RWPE2 (cell line): ENCODE measurements at regions not wholly inside any gene's neighbourhood (a gene's known extent, or its start where the extent isn't known, plus 50 kb on each side); places are given as distances from the start of the nearest gene placed in this dataset.

Experiments
- ATAC-seq: fragments of 200-7000 bp; cut with Tn5 transposase; 3 replicates; pipeline ENCODE4 v1.9.1; 2021; ENCODE audit warnings: low read depth
- DNase-seq: peaks from one replicate; pipeline ENCODE4 v3.0.0-alpha.2; 2020; ENCODE audit warnings: low spot score
- H3K27ac ChIP-seq: fragments of 450-650 bp; 2 replicates; pipeline ENCODE4 v1.5.1; 2017; ENCODE audit warnings: mild to moderate bottlenecking; ENCODE audit not compliant: poor library complexity, severe bottlenecking
- H3K27me3 ChIP-seq: fragments of 250-450 bp; sonication (Bioruptor Pico); 2 replicates; pipeline ENCODE4 v1.5.1; 2021; ENCODE audit warnings: mild to moderate bottlenecking, moderate library complexity; ENCODE audit not compliant: insufficient read depth, poor library complexity, severe bottlenecking
- H3K36me3 ChIP-seq: fragments of 250-450 bp; sonication (Bioruptor Pico); 2 replicates; pipeline ENCODE4 v1.5.1; 2020; ENCODE audit warnings: low read depth, mild to moderate bottlenecking, moderate library complexity
- H3K4me1 ChIP-seq: fragments of 250-450 bp; sonication (Bioruptor Pico); 2 replicates; pipeline ENCODE4 v1.5.1; 2021; ENCODE audit warnings: mild to moderate bottlenecking, moderate library complexity; ENCODE audit not compliant: insufficient read depth, poor library complexity, severe bottlenecking
- H3K4me3 ChIP-seq: fragments of 250-450 bp; sonication (Bioruptor Pico); 2 replicates; pipeline ENCODE4 v1.5.1; 2021; ENCODE audit warnings: mild to moderate bottlenecking, moderate library complexity; ENCODE audit not compliant: severe bottlenecking
- H3K9me3 ChIP-seq: fragments of 250-450 bp; sonication (Bioruptor Pico); 2 replicates; pipeline ENCODE4 v1.5.1; 2021; ENCODE audit warnings: mild to moderate bottlenecking, moderate library complexity; ENCODE audit not compliant: severe bottlenecking
- TF ChIP-seq, protein P1 (sequence below): fragments of 450-650 bp; IDR thresholded peaks from one replicate; pipeline ENCODE4 v1.5.1; 2017; ENCODE audit warnings: mild to moderate bottlenecking, moderate library complexity; ENCODE audit not compliant: poor library complexity, severe bottlenecking

DNA sequence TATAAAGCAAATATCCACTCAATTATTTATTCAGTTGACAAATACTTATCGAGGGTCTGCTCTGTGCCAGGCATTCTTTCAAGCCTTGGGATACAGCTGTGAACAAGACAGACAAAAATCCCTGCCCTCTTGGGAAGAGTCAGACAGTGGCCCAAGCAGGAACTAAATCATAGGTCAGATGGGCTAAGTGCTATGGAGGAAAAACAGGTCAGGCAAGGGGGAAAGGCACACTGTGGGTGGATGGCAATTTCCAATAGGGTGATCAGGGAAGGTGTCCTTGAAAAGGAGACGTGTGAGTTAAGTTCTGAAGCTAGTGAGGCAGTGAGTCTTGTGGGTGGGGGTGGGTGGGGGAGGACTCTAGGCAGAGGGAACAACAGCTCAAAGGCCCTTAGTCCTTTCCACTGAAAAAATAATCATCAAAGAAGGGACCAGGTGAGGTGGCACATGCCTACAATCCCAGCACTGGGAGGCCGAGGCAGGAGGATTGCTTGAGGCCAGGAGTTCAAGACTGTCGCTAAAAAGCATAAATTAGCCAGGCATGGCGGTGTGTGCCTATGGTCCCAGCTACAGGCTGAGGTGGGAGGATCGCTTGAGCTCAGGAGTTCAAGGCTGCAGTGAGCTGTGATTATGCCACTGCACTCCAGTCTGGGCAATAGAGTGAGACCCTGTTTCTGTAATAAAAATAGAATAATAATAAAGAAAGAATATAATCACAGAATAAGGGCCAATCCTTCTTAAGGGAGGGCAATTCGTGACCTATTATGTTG is 95.2 kb upstream of the CPEB4 start:
- Histone ChIP-seq H3K9me3 (no peaks in the 10 kb centered on the region), H3K27ac (no peak overlapping the region), H3K4me3 (no peak overlapping the region), H3K36me3 (no peaks in the 10 kb centered on the region), H3K4me1 (peaks cover 15% of the 10 kb centered on the region), H3K27me3 (no peaks in the 10 kb centered on the region)
- TF ChIP-seq, protein P1, sequence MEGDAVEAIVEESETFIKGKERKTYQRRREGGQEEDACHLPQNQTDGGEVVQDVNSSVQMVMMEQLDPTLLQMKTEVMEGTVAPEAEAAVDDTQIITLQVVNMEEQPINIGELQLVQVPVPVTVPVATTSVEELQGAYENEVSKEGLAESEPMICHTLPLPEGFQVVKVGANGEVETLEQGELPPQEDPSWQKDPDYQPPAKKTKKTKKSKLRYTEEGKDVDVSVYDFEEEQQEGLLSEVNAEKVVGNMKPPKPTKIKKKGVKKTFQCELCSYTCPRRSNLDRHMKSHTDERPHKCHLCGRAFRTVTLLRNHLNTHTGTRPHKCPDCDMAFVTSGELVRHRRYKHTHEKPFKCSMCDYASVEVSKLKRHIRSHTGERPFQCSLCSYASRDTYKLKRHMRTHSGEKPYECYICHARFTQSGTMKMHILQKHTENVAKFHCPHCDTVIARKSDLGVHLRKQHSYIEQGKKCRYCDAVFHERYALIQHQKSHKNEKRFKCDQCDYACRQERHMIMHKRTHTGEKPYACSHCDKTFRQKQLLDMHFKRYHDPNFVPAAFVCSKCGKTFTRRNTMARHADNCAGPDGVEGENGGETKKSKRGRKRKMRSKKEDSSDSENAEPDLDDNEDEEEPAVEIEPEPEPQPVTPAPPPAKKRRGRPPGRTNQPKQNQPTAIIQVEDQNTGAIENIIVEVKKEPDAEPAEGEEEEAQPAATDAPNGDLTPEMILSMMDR: no peak
- DNase-seq (no peak), ATAC-seq (no peak)

DNA sequence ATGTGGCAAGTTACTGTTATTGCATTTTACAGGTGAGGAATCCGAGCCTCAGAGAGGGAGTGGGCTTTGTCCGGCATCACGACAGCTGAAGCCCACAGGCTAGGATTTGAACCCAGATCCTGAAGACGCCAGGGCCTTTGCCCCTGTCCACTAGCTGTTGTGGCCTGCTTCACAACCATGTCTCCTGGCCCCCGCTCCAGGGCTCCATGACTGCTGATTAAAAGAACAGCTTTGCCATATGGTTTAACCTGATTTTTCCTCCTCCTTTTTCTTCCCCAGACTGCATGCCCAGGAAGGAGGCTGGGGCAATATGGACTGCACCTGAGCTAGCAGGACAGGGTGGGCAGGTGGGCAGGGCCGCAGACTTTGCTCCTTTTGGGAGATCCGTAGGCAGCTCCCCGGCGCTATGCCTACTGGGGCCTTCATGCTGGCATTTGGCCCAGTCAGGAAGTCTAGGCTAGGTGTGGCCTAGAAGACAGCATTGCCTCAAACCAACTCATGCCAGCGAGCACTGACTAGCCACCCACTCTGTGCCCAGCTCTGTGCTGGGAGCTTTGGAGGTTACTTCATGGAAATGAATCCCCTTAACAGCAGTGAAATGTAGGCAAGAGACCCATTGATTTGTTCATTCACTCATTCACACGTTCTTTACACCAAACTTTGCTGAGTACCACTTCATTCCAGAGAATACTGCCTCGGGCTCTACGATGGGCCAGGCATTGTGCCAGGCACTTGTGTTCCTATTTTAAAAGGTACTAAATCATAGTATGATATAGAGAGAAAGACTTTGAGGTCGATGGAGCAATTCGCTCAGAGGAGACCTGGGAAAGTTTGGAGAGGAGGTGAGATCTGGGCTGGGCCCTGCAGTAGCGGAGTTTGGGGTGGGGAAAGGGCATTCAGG is 94.3 kb upstream of the CPEB4 start:
- TF ChIP-seq, protein P1: no peak
- H3K36me3 ChIP-seq: no peaks in the 10 kb centered on the region
- peaks cover 10% of the 10 kb centered on the region for H3K4me1 ChIP-seq
- DNase-seq: peak; percentile 58
- no peak overlapping the region for H3K4me3 ChIP-seq
- peak overlapping the region; percentile 7 for H3K27ac ChIP-seq
- no peaks in the 10 kb centered on the region for H3K9me3 ChIP-seq
- ATAC-seq: peak; percentile 49
- H3K27me3 ChIP-seq: no peaks in the 10 kb centered on the region

DNA sequence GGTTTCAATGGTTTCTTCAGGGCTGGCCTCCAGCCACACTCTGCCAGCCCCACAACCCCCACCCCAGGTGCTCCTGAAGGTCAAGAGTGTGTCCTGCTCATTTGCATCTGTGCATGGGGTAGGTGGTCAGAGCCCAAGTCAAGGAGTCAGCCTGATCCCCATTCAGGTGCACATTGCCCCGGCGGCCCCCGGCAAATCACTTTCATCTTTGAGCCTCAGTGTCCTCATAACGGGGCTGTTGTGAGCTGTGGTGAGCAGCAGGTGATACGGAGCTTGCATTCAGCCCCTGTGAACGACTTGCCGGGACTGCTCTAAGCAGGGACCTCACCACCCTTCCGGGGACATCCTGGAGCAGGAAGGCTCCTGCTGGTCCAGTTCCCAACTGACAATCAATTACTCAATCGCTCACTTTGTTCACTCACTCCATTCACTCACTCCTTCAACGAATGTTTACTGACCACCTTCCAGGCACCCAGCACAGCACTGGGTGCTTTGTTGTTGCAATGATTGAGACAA is 93.2 kb upstream of the CPEB4 start:
- TF ChIP-seq, protein P1: no peak
- peaks cover 6% of the 10 kb centered on the region for H3K4me1 ChIP-seq
- H3K27ac ChIP-seq: no peak overlapping the region

DNA sequence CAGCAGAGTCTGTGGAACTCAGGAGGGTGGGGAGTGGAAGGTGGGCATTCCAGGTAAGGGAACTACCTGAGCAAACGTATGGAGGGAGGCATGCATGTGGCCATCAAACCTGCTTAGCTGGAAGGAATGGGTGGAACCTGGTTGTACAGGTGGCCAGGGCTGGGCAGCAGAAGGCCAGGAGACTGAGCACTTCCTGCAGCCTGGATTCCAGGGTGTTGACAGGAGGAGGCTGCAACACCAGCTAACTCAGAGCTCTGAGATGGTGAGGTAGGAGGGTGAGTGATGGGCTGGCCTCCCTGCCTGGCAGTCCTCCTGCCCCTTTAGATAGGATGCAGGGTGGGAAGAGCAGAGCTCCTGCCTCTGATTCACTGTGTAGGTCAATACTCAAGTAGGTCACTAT is 92.5 kb upstream of the CPEB4 start:
- no peaks in the 10 kb centered on the region for H3K27me3 ChIP-seq
- no peak overlapping the region for H3K27ac ChIP-seq
- TF ChIP-seq, protein P1: no peak
- no peak for DNase-seq
- H3K9me3 ChIP-seq: no peaks in the 10 kb centered on the region
- H3K4me1 ChIP-seq: peaks cover 10% of the 10 kb centered on the region
- no peak overlapping the region for H3K4me3 ChIP-seq
- no peaks in the 10 kb centered on the region for H3K36me3 ChIP-seq
- ATAC-seq: peak; percentile 31; the same call in 2 of the 3 replicates

More for the DNA sequence above, 93.2 kb upstream of the CPEB4 start:
- H3K36me3 ChIP-seq: no peaks in the 10 kb centered on the region
- DNase-seq (no peak), ATAC-seq (no peak)
- H3K9me3 ChIP-seq: no peaks in the 10 kb centered on the region
- H3K27me3 ChIP-seq: no peaks in the 10 kb centered on the region
- H3K4me3 ChIP-seq: no peak overlapping the region
